ENCODE measurements at regions not wholly inside any gene's neighbourhood (a gene's known extent, or its start where the extent isn't known, plus 50 kb on each side); places are given as distances from the start of the nearest gene placed in this dataset.

DNA sequence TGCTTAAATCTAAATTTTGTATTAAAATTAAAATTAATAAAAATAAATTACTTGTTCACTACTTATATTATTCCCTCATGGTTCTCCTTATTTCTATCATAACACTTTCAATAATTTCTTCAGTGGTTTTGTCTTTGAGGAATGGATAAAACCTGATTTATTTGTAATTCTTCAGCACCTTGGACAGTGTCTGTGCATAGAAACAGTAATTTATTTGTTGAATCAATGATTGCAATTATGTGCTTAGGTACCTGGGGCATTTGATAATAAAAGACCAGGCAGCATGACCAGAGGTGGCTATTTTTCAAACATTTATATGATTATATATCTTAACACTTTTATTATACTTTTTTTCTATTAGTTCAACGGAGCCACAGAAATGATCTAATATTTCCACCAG lies 1062.7 kb downstream of the DSC3 start:
- TF ChIP-seq, protein P1, sequence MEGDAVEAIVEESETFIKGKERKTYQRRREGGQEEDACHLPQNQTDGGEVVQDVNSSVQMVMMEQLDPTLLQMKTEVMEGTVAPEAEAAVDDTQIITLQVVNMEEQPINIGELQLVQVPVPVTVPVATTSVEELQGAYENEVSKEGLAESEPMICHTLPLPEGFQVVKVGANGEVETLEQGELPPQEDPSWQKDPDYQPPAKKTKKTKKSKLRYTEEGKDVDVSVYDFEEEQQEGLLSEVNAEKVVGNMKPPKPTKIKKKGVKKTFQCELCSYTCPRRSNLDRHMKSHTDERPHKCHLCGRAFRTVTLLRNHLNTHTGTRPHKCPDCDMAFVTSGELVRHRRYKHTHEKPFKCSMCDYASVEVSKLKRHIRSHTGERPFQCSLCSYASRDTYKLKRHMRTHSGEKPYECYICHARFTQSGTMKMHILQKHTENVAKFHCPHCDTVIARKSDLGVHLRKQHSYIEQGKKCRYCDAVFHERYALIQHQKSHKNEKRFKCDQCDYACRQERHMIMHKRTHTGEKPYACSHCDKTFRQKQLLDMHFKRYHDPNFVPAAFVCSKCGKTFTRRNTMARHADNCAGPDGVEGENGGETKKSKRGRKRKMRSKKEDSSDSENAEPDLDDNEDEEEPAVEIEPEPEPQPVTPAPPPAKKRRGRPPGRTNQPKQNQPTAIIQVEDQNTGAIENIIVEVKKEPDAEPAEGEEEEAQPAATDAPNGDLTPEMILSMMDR (conservative IDR thresholded peaks at IDR 0.05 in 1 of 2, IDR thresholded peaks at IDR 0.05 in 1 of 2; ENCODE audit: extremely low read depth in 1 of 2, insufficient read depth in 1 of 2, low read depth in 1 of 2, low read length in 2 of 2) = no peak
- no peak for TF ChIP-seq EZH2 (IDR thresholded peaks at IDR 0.05; ENCODE audit: borderline replicate concordance, low read length)

Data from mammary epithelial cell (primary cell).